Heart left ventricle (tissue), 13 donors: ENCODE measurements at regions not wholly inside any gene's neighbourhood (a gene's known extent, or its start where the extent isn't known, plus 50 kb on each side); places are given as distances from the start of the nearest gene placed in this dataset.

ENCODE experiments used
- CTCF ChIP-seq, 12 donors: fragments of 200-600 bp; sonication (generic) in 4 of 12; IDR thresholded peaks; one replicate each; pipeline versions ENCODE4 v1.5.0 to v1.8.0; 2018 to 2022; ENCODE audit warnings: antibody characterized with exemption in 12 of 12, mild to moderate bottlenecking in 5 of 12
- POLR2A ChIP-seq, 2 donors: fragments of 450-650 bp; IDR thresholded peaks; one replicate each; pipeline ENCODE4 v1.6.1; 2017; ENCODE audit warnings: antibody characterized with exemption in 2 of 2, mild to moderate bottlenecking in 2 of 2, moderate library complexity in 2 of 2
- donor health status: ischemic (EF 13 %, LVEDD 7.1; RV severe dilation, severe dysfunction).
- donor health status: DM: no; HTN: yes; CAD: no.
- donor health status: DM: no; HTN: no; CAD: no.
- donor health status: ischemic (EF 25% LVEDD 6.9; RV normal size, moderate dysfunction).
- donor health status: ischemic (EF 25% LVEDD 5.7; RV mildly dilated, moderate dysfunction).
- donor health status: ischemic (EF 35%, LVEDD 5.7; RV mildly dilated, moderate dysfunction).
- donor health status: nonischemic (EF 11% LVEDD 7.7; RV severe dilation, severe dysfunction).
- donor health status: DM: yes; HTN: yes; CAD: no.
- donor health status: PGD.
- donor health status: ischemic (EF 29% LVEDD 5.4; RV normal size, mild dysfunction).
- donor health status: nonischemic (EF 23%, LVEDD 6.1; RV moderate dilation, normal function).

- no peak for TF ChIP-seq CTCF (IDR thresholded peaks at IDR 0.05)
- no peak for TF ChIP-seq POLR2A (IDR thresholded peaks at IDR 0.05)
Observed at GRCh38 chr11:116086426-116086825, 582.2 kb upstream of the CADM1 start.
